Aorta (tissue), 5 donors: ENCODE measurements at regions not wholly inside any gene's neighbourhood (a gene's known extent, or its start where the extent isn't known, plus 50 kb on each side); places are given as distances from the start of the nearest gene placed in this dataset.
"Not testable (repeated sequence)": the region's sequence is repeated elsewhere in the genome, so short reads cannot be mapped to it uniquely, and the experiment has no call there.

Source experiments
- ATAC-seq: fragments of 200-7000 bp; cut with Tn5 transposase; one replicate; pipeline ENCODE4 v1.9.1; 2022; ENCODE audit warnings: moderate library complexity; ENCODE audit not compliant: low FRiP score
- DNase-seq, 2 donors: peaks; one replicate each; pipeline ENCODE4 v3.0.0-alpha.2; 2020
- H3K27ac ChIP-seq, 2 donors: one replicate each; pipeline ENCODE4 v1.5.1; 2013; ENCODE audit warnings: low read length in 2 of 2, mild to moderate bottlenecking in 2 of 2, moderate library complexity in 2 of 2, control low read depth in 1 of 2, inconsistent platforms in 1 of 2, low read depth in 1 of 2
- H3K27me3 ChIP-seq, 2 donors: one replicate each; pipeline ENCODE4 v1.6.1; 2013; ENCODE audit warnings: control low read depth in 1 of 2, low read length in 1 of 2, mild to moderate bottlenecking in 1 of 2, moderate library complexity in 1 of 2; ENCODE audit not compliant: insufficient read depth in 2 of 2, control insufficient read depth in 1 of 2
- H3K36me3 ChIP-seq, 2 donors: one replicate each; pipeline ENCODE4 v1.6.1; 2013; ENCODE audit warnings: control low read depth in 1 of 2, low read length in 1 of 2, mild to moderate bottlenecking in 1 of 2; ENCODE audit not compliant: insufficient read depth in 2 of 2, control insufficient read depth in 1 of 2
- H3K4me1 ChIP-seq, 2 donors: one replicate each; pipeline ENCODE4 v1.6.1; 2013; ENCODE audit warnings: low read length in 2 of 2, control low read depth in 1 of 2, mild to moderate bottlenecking in 1 of 2, moderate library complexity in 1 of 2; ENCODE audit not compliant: insufficient read depth in 2 of 2, control insufficient read depth in 1 of 2
- H3K4me3 ChIP-seq, 2 donors: one replicate each; pipeline ENCODE4 v1.5.1; 2013; ENCODE audit warnings: low read length in 2 of 2, control low read depth in 1 of 2, mild to moderate bottlenecking in 1 of 2
- H3K9me3 ChIP-seq: one replicate; pipeline ENCODE4 v1.6.1; 2013; ENCODE audit warnings: mild to moderate bottlenecking, low read length; ENCODE audit not compliant: control insufficient read depth
- WGBS, 2 donors: extraction: QIAGEN DNeasy Blood & Tissue Kit; methylation state at CpG; one replicate each; pipeline ENCODE4 v1.1.7; 2013; 5-methylcytosine and 5-hydroxymethylcytosine counted together
- intact Hi-C, 2 donors: fragments of 100-400 bp; cut with DNase I; formaldehyde crosslinking; loops; one replicate each; pipeline versions ENCODE4 v1.14.2 to v1.15.0; 2022
- donor health status: healthy with polysubstance abuse.
- donor health status: Bipolar disorder and iron deficiency.
- donor health status: DM: no; HTN: no; CAD: no.
- donor health status: DM: no; HTN: no; CAD: no.
- donor health status: DM: yes; HTN: yes; CAD: no.

GRCh38 chr21:6141138-6141474, 4380.3 kb upstream of the TPTE start:
- DNase-seq, H3K27me3 ChIP-seq, ATAC-seq, H3K27ac ChIP-seq, H3K4me1 ChIP-seq, H3K4me3 ChIP-seq, H3K9me3 ChIP-seq, intact Hi-C loops, H3K36me3 ChIP-seq: not testable (repeated sequence)
- no CpG with 5 or more reads among the region's 14 CpGs for WGBS, 2 donors

GRCh38 chr21:6153154-6153553, 4368.2 kb upstream of the TPTE start:
- ATAC-seq, intact Hi-C loops, H3K27ac ChIP-seq, H3K9me3 ChIP-seq, H3K36me3 ChIP-seq, H3K27me3 ChIP-seq, DNase-seq, H3K4me3 ChIP-seq, H3K4me1 ChIP-seq: not testable (repeated sequence)
- no CpG with 5 or more reads among the region's 4 CpGs for WGBS, 2 donors

GRCh38 chr21:6154524-6155320, 4366.7 kb upstream of the TPTE start:
- H3K36me3 ChIP-seq, H3K4me1 ChIP-seq, H3K27me3 ChIP-seq, H3K27ac ChIP-seq, DNase-seq, H3K4me3 ChIP-seq, ATAC-seq, H3K9me3 ChIP-seq, intact Hi-C loops: not testable (repeated sequence)
- 0 to 36% methylated on average over 1 to 5 of the region's 30 CpGs for WGBS, 2 donors

- H3K27ac ChIP-seq, H3K36me3 ChIP-seq, H3K9me3 ChIP-seq, ATAC-seq, H3K4me1 ChIP-seq, H3K4me3 ChIP-seq, H3K27me3 ChIP-seq, intact Hi-C loops, DNase-seq: not testable (repeated sequence)
- WGBS, 2 donors, result 93% methylated on average over 5 of the region's 27 CpGs; no CpG with 5 or more reads in 1 of the 2 donors
Measured at GRCh38 chr21:6156712-6157389, 4364.5 kb upstream of the TPTE start.

GRCh38 chr21:6157515-6157914, 4363.9 kb upstream of the TPTE start:
- ATAC-seq, DNase-seq, H3K36me3 ChIP-seq, H3K27me3 ChIP-seq, H3K9me3 ChIP-seq, H3K4me3 ChIP-seq, H3K27ac ChIP-seq, H3K4me1 ChIP-seq, intact Hi-C loops: not testable (repeated sequence)
- WGBS, 2 donors, result 85% methylated on average over 4 of the region's 11 CpGs; no CpG with 5 or more reads in 1 of the 2 donors

- 80% methylated on average over 6 of the region's 9 CpGs; no CpG with 5 or more reads in 1 of the 2 donors for WGBS, 2 donors
- ATAC-seq, H3K4me1 ChIP-seq, intact Hi-C loops, H3K9me3 ChIP-seq, H3K4me3 ChIP-seq, H3K27me3 ChIP-seq, DNase-seq, H3K36me3 ChIP-seq, H3K27ac ChIP-seq: not testable (repeated sequence)
Measured at GRCh38 chr21:6158171-6158570, 4363.2 kb upstream of the TPTE start.
